ENCODE measurements at regions not wholly inside any gene's neighbourhood (a gene's known extent, or its start where the extent isn't known, plus 50 kb on each side); places are given as distances from the start of the nearest gene placed in this dataset.
"Not testable (repeated sequence)": the region's sequence is repeated elsewhere in the genome, so short reads cannot be mapped to it uniquely, and the experiment has no call there.

GRCh38 chr3:82567029-82567600, 805.7 kb upstream of the GBE1 start:
- H3K4me3 ChIP-seq (replicated peaks; ENCODE audit: low read depth, low read length), result no peak overlapping the region
- no peak for TF ChIP-seq CTCF (IDR thresholded peaks at IDR 0.05; ENCODE audit: low read depth, low read length, missing control alignments)
- no peak for DNase-seq (ENCODE audit: extremely low read depth, low read depth)

- no peak for TF ChIP-seq CTCF (IDR thresholded peaks at IDR 0.05; ENCODE audit: low read depth, low read length, missing control alignments)
- no peak for DNase-seq (ENCODE audit: extremely low read depth, low read depth)
- no peak overlapping the region for H3K4me3 ChIP-seq (replicated peaks; ENCODE audit: low read depth, low read length)
Observed at GRCh38 chr3:82562896-82563295, 801.5 kb upstream of the GBE1 start.

- no peak for TF ChIP-seq CTCF (IDR thresholded peaks at IDR 0.05; ENCODE audit: low read depth, low read length, missing control alignments)
- no peak overlapping the region for H3K4me3 ChIP-seq (replicated peaks; ENCODE audit: low read depth, low read length)
- DNase-seq (ENCODE audit: extremely low read depth, low read depth), result no peak
Observed at GRCh38 chr3:82561784-82562183, 800.3 kb upstream of the GBE1 start.

GRCh38 chr3:82558081-82558480, 796.6 kb upstream of the GBE1 start:
- H3K4me3 ChIP-seq (replicated peaks; ENCODE audit: low read depth, low read length), result no peak overlapping the region
- no peak for DNase-seq (ENCODE audit: extremely low read depth, low read depth)
- no peak for TF ChIP-seq CTCF (IDR thresholded peaks at IDR 0.05; ENCODE audit: low read depth, low read length, missing control alignments)

- DNase-seq (ENCODE audit: extremely low read depth, low read depth), result no peak
- TF ChIP-seq CTCF (IDR thresholded peaks at IDR 0.05; ENCODE audit: low read depth, low read length, missing control alignments), result no peak
- H3K4me3 ChIP-seq (replicated peaks; ENCODE audit: low read depth, low read length), result no peak overlapping the region
Observed at GRCh38 chr3:82556113-82556512, 794.7 kb upstream of the GBE1 start.

DNA sequence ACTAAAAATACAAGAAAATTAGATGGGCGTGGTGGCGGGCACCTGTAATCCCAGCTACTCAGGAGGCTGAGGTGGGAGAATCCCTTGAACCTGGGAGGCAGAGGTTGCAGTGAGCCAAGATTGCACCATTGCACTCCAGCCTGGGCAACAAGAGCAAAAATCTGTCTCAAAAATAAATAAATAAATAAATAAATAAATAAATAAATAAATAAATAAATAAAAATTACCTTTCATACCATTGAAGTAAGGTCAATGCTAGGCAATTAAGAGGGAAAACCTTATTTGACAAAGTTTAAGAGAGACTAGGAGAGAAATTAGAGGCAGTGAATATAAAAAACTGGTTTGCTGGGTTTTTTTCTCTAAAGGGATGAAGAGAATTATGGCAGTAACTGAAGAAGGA, 781.1 kb upstream of the GBE1 start:
- DNase-seq (ENCODE audit: extremely low read depth, low read depth); H3K4me3 ChIP-seq (replicated peaks; ENCODE audit: low read depth, low read length): not testable (repeated sequence)

GRCh38 chr3:82521657-82522056, 760.2 kb upstream of the GBE1 start:
- no peak for DNase-seq (ENCODE audit: extremely low read depth, low read depth)
- no peak for TF ChIP-seq CTCF (IDR thresholded peaks at IDR 0.05; ENCODE audit: low read depth, low read length, missing control alignments)
- no peak overlapping the region for H3K4me3 ChIP-seq (replicated peaks; ENCODE audit: low read depth, low read length)

All from HFF-Myc (cell line).